Astrocyte of the cerebellum (primary cell): ENCODE measurements at regions not wholly inside any gene's neighbourhood (a gene's known extent, or its start where the extent isn't known, plus 50 kb on each side); places are given as distances from the start of the nearest gene placed in this dataset.
"Not testable (repeated sequence)": the region's sequence is repeated elsewhere in the genome, so short reads cannot be mapped to it uniquely, and the experiment has no call there.

Experiments used
- DNase-seq: peaks from one replicate; pipeline ENCODE4 v3.0.0-alpha.2; 2011; ENCODE audit warnings: low read depth
- H3K4me3 ChIP-seq: 2 replicates; pipeline ENCODE4 v1.5.1; 2011; ENCODE audit warnings: mild to moderate bottlenecking, low read depth, low read length, moderate library complexity
- CTCF ChIP-seq: IDR thresholded peaks from 2 replicates; pipeline ENCODE4 v1.5.1; 2012; ENCODE audit warnings: low read length, low read depth, moderate library complexity, mild to moderate bottlenecking; ENCODE audit errors: missing control alignments
- in situ Hi-C: cut with HindIII; loops from 2 replicates; pipeline ENCODE4 v1.10.0; 2017; ENCODE audit warnings: low sequenced_read_pairs

DNA sequence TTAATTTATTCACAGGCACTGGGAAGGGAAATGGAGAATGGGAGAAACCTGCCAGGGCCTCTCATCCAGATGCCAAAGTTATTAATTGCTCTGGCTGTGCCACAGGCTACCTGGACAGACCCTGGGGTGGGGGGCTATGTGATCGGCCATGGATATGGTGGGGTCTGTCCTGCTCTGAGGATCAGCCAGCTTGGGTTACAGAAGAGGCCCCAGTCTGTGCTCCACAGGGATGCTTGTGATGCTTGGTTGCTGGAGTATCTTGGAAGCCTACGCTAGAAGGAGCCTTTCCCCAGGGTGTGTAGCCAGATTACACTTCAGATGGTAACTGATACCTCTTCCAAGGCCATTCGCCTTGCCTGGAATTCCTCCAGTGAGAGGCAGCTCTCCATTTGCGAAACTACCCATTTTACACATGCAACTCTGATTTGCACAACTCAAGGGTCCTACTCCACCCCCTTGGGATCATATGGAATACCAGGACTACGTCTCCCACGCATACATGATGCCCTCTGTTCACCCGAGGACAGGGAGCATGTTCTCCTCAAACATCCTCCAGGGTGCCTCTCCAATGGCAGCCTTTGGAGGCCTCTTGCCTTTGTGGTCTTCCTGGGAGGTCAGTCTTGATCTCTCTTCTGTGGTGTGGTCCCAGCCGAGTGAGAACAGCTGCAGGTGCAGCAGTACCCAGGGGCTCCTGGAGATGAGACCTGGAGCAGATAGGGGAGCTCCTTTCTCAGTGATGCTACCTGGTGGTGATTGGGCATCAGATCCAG, 186.6 kb upstream of the TSHZ3 start:
- in situ Hi-C loops = no loop called here

DNA sequence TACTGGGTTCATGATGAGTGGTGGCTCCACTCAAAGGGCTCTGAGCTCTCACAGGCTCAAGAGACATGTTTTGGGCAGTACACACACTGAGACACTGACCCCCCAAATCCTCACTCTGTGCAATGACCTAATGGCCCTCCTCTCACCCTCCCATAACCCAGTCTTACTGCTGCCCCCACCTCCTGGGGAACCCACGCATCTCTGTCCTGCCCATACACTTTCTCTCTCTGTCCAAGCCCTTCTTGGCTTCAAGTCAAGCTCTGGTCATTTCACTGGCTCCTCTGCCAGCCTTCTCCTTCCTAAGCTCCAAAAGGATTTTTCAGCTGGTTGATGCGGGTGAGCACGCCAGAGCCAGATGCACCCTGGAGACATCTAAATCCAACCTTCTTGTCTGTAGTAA, 187.9 kb upstream of the TSHZ3 start:
- in situ Hi-C loops = no loop called here
- no peak for TF ChIP-seq CTCF
- H3K4me3 ChIP-seq = no peak overlapping the region
- no peak for DNase-seq

More for the DNA sequence above, 186.6 kb upstream of the TSHZ3 start:
- H3K4me3 ChIP-seq = no peak overlapping the region
- TF ChIP-seq CTCF = no peak
- DNase-seq = no peak

- H3K4me3 ChIP-seq, DNase-seq, in situ Hi-C loops: not testable (repeated sequence)
These were observed 188.7 kb upstream of the TSHZ3 start for GRCh38 chr19:31537902-31538301.

GRCh38 chr19:31538879-31539278, 189.6 kb upstream of the TSHZ3 start:
- in situ Hi-C loops = no loop called here
- DNase-seq = no peak

GRCh38 chr19:31539386-31539785, 190.2 kb upstream of the TSHZ3 start:
- in situ Hi-C loops = no loop called here
- no peak for TF ChIP-seq CTCF
- no peak for DNase-seq

More at GRCh38 chr19:31538879-31539278, 189.6 kb upstream of the TSHZ3 start:
- no peak overlapping the region for H3K4me3 ChIP-seq
- no peak for TF ChIP-seq CTCF

DNA sequence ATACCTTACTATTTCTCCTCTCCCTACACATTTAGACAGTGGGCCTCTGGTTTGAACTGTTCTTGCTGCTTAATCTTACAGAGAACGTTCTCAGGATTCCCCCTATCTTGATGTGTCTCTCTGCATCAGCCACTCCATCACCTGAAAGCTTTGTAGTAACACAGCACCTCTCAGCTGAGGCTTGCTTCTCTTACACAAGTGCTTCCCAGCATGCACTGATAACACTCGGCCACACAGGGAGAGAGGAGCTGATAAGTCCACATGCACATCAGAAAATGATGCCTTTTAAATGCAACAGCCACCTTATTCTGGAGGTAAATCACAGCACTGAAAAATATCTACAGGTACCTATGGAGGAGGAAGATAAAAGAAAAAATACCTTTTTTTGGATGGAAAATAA, 192.2 kb upstream of the TSHZ3 start:
- in situ Hi-C loops = no loop called here
- DNase-seq = no peak
- no peak for TF ChIP-seq CTCF
- no peak overlapping the region for H3K4me3 ChIP-seq

More at GRCh38 chr19:31539386-31539785, 190.2 kb upstream of the TSHZ3 start:
- no peak overlapping the region for H3K4me3 ChIP-seq

DNA sequence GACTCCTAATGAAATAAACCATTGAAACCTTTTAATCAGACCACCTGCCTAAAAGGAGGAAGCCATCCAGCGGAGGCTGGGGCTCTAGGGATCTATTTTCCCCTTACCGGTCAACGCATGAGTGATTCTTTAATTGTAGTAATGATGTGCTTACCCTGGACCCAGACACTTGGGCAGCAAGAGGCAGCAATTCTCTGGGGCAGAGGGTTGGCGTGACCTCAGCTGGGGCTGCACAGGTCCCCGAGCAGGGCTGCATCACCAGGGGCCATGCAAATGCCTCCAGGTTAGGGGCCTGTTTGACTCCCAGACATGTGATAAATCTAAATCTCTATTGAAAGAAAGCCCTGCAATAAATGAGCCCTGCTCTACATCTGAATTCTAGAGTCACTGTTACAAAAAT, 194.2 kb upstream of the TSHZ3 start:
- no peak overlapping the region for H3K4me3 ChIP-seq
- DNase-seq = no peak
- no peak for TF ChIP-seq CTCF
- in situ Hi-C loops = no loop called here
